Stomach (tissue), 4 donors: ENCODE measurements at regions not wholly inside any gene's neighbourhood (a gene's known extent, or its start where the extent isn't known, plus 50 kb on each side); places are given as distances from the start of the nearest gene placed in this dataset.

ENCODE experiments used
- CTCF ChIP-seq, 7 experiments: fragments of 450-650 bp in 4 of 7; fragments of 200-600 bp in 3 of 7; sonication (generic) in 3 of 7; IDR thresholded peaks; one replicate each; pipeline ENCODE4 v1.5.1; 2016 to 2019; ENCODE audit warnings: antibody characterized with exemption in 7 of 7, control low read depth in 2 of 7, mild to moderate bottlenecking in 1 of 7
- POLR2AphosphoS5 ChIP-seq, 3 donors: sonication (generic); formaldehyde crosslinking; IDR thresholded peaks; one replicate each; pipeline ENCODE4 v1.6.1; 2016; ENCODE audit warnings: antibody characterized with exemption in 3 of 3

- TF ChIP-seq CTCF (IDR thresholded peaks at IDR 0.05) (peak in 2 of 7 experiments; percentile 30 to 43), POLR2AphosphoS5 (IDR thresholded peaks at IDR 0.05) (no peak)
Observed at GRCh38 chr2:18117592-18117991, 239.1 kb downstream of the KCNS3 start.
